Hepatocyte (in vitro differentiated cells): ENCODE measurements at regions not wholly inside any gene's neighbourhood (a gene's known extent, or its start where the extent isn't known, plus 50 kb on each side); places are given as distances from the start of the nearest gene placed in this dataset.

Source experiments
- CTCF ChIP-seq: fragments of 200-600 bp; sonication (generic); IDR thresholded peaks from 2 replicates; pipeline ENCODE4 v1.5.1; 2016; ENCODE audit warnings: antibody characterized with exemption, mild to moderate bottlenecking; ENCODE audit not compliant: poor library complexity
- EZH2 ChIP-seq: fragments of 200-600 bp; sonication (generic); IDR thresholded peaks from 2 replicates; pipeline ENCODE4 v1.6.1; 2016; ENCODE audit warnings: antibody characterized with exemption, mild to moderate bottlenecking, borderline replicate concordance
- EZH2phosphoT487 ChIP-seq: fragments of 200-600 bp; sonication (generic); IDR thresholded peaks from one replicate; pipeline ENCODE4 v1.6.1; 2018; ENCODE audit warnings: antibody characterized with exemption, mild to moderate bottlenecking, low read depth, moderate library complexity; ENCODE audit not compliant: unreplicated experiment, severe bottlenecking

GRCh38 chr21:16176570-16176969, 446.8 kb downstream of the USP25 start:
- TF ChIP-seq EZH2phosphoT487 (no peak), CTCF (no peak), EZH2 (no peak)
